ENCODE measurements at regions not wholly inside any gene's neighbourhood (a gene's known extent, or its start where the extent isn't known, plus 50 kb on each side); places are given as distances from the start of the nearest gene placed in this dataset.

DNA sequence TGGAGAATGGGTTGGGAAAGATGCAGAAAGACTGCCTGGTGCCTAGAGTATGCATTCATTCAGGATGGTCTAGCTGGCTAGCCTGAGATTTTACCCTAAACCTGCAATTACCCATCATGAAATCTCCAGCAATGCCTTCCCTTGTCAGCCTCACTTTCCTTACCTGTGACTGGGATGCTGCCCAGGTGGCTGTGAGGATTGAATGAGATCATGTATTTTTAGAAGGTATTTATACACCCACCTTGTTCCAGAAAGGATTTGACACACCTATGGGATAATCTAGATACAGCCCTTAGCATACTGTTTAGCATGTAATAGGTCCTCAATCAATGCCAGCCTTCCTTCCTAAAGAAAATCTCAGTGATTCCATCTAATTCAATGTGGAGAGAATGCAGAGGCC is 561.4 kb downstream of the CDK5RAP2 start:
- TF ChIP-seq, protein P1, sequence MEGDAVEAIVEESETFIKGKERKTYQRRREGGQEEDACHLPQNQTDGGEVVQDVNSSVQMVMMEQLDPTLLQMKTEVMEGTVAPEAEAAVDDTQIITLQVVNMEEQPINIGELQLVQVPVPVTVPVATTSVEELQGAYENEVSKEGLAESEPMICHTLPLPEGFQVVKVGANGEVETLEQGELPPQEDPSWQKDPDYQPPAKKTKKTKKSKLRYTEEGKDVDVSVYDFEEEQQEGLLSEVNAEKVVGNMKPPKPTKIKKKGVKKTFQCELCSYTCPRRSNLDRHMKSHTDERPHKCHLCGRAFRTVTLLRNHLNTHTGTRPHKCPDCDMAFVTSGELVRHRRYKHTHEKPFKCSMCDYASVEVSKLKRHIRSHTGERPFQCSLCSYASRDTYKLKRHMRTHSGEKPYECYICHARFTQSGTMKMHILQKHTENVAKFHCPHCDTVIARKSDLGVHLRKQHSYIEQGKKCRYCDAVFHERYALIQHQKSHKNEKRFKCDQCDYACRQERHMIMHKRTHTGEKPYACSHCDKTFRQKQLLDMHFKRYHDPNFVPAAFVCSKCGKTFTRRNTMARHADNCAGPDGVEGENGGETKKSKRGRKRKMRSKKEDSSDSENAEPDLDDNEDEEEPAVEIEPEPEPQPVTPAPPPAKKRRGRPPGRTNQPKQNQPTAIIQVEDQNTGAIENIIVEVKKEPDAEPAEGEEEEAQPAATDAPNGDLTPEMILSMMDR (IDR thresholded peaks at IDR 0.05), result no peak
- no peak for TF ChIP-seq POLR2AphosphoS5 (IDR thresholded peaks at IDR 0.05; ENCODE audit: low read depth, low read length)
- TF ChIP-seq, protein P2, sequence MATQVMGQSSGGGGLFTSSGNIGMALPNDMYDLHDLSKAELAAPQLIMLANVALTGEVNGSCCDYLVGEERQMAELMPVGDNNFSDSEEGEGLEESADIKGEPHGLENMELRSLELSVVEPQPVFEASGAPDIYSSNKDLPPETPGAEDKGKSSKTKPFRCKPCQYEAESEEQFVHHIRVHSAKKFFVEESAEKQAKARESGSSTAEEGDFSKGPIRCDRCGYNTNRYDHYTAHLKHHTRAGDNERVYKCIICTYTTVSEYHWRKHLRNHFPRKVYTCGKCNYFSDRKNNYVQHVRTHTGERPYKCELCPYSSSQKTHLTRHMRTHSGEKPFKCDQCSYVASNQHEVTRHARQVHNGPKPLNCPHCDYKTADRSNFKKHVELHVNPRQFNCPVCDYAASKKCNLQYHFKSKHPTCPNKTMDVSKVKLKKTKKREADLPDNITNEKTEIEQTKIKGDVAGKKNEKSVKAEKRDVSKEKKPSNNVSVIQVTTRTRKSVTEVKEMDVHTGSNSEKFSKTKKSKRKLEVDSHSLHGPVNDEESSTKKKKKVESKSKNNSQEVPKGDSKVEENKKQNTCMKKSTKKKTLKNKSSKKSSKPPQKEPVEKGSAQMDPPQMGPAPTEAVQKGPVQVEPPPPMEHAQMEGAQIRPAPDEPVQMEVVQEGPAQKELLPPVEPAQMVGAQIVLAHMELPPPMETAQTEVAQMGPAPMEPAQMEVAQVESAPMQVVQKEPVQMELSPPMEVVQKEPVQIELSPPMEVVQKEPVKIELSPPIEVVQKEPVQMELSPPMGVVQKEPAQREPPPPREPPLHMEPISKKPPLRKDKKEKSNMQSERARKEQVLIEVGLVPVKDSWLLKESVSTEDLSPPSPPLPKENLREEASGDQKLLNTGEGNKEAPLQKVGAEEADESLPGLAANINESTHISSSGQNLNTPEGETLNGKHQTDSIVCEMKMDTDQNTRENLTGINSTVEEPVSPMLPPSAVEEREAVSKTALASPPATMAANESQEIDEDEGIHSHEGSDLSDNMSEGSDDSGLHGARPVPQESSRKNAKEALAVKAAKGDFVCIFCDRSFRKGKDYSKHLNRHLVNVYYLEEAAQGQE (IDR thresholded peaks at IDR 0.05; ENCODE audit: insufficient read depth in 1 of 2, low read depth in 2 of 2, low read length in 1 of 2), result no peak
- TF ChIP-seq SIN3A (IDR thresholded peaks at IDR 0.05; ENCODE audit: borderline replicate concordance, insufficient read depth, low read depth, low read length), result no peak
- no peak for TF ChIP-seq TCF7L2 (IDR thresholded peaks at IDR 0.05; ENCODE audit: low read depth, low read length)
